ENCODE measurements at regions not wholly inside any gene's neighbourhood (a gene's known extent, or its start where the extent isn't known, plus 50 kb on each side); places are given as distances from the start of the nearest gene placed in this dataset.
A peak's percentile ranks its signal among the peaks of the same experiment; 100 is the strongest.

GRCh38 chr7:51869452-51869851 is 552.8 kb upstream of the COBL start:
- H3K4me1 ChIP-seq (replicated peaks in 1 of 4; ENCODE audit: control insufficient read depth in 3 of 4, insufficient read depth in 4 of 4, low read length in 3 of 4), result no peaks in the 10 kb centered on the region
- WGBS, 2 experiments (ENCODE audit: extremely low coverage in 1 of 2, insufficient coverage in 1 of 2, insufficient read length in 1 of 2, insufficient replicate concordance in 2 of 2, low coverage in 1 of 2, low lambda C conversion rate in 2 of 2, missing lambda C conversion rate in 1 of 2), result 93% methylated on average over 6 of the region's 6 CpGs; no CpG with 5 or more reads in 1 of the 2 experiments
- H2AFZ ChIP-seq (ENCODE audit: low read length), result no peak overlapping the region
- no peak overlapping the region for H3K9ac ChIP-seq (replicated peaks in 1 of 4; ENCODE audit: extremely low read depth in 1 of 4, low read depth in 3 of 4, low read length in 3 of 4)
- peak overlapping the region; percentile 37; the same call in 1 of the 2 replicates for H2BK15ac ChIP-seq (ENCODE audit: low read length)
- TF ChIP-seq CHD1 (IDR thresholded peaks at IDR 0.05; ENCODE audit: low read depth, low read length) (no peak), POU5F1 (IDR thresholded peaks at IDR 0.05; ENCODE audit: low read depth, low read length) (no peak), ATF3 (IDR thresholded peaks at IDR 0.05; ENCODE audit: insufficient read depth, low read depth, low read length) (no peak)
- no peak overlapping the region for H2AK5ac ChIP-seq (ENCODE audit: low read depth, low read length)
- H3K9me3 ChIP-seq (ENCODE audit: insufficient read depth in 2 of 2, low read depth in 1 of 2, low read length in 1 of 2), result no peaks in the 10 kb centered on the region
- ChIA-PET POLR2A (ENCODE audit: partially characterized antibody) (no interaction called here), CTCF (ENCODE audit: partially characterized antibody) (no interaction called here)
- H4K8ac ChIP-seq (ENCODE audit: extremely low read depth, insufficient read depth, low read length), result no peak overlapping the region; the same call in 1 of the 2 replicates
- no peaks in the 10 kb centered on the region for H3K79me2 ChIP-seq (ENCODE audit: control insufficient read depth in 1 of 2, insufficient read depth in 2 of 2, low read length in 2 of 2)
- H3K27me3 ChIP-seq (replicated peaks in 1 of 4; ENCODE audit: control insufficient read depth in 3 of 4, extremely low read depth in 1 of 4, insufficient read depth in 3 of 4, low read length in 3 of 4), result no peaks in the 10 kb centered on the region
- no peaks in the 10 kb centered on the region for H3K79me1 ChIP-seq (ENCODE audit: low read depth, low read length)
- H2BK5ac ChIP-seq (ENCODE audit: low read depth, low read length), result no peak overlapping the region
- no peaks in the 10 kb centered on the region for H4K20me1 ChIP-seq (replicated peaks in 1 of 2; ENCODE audit: control insufficient read depth in 1 of 2, insufficient read depth in 2 of 2, low read length in 2 of 2)
- no peak overlapping the region for H3K18ac ChIP-seq (ENCODE audit: extremely low read depth, low read length)
- FAIRE-seq (no peak), DNase-seq (ENCODE audit: low read depth in 1 of 2, low spot score in 2 of 2) (no peak)
- no peak overlapping the region for H3K56ac ChIP-seq (replicated peaks; ENCODE audit: insufficient read length, low read depth, low read length)
- H3K23ac ChIP-seq (ENCODE audit: insufficient read length), result no peak overlapping the region
- H4K5ac ChIP-seq (ENCODE audit: insufficient read length, low read depth, low read length), result no peak overlapping the region
- H2BK120ac ChIP-seq (replicated peaks; ENCODE audit: low read depth, low read length), result no peak overlapping the region
- no peak overlapping the region for H3K27ac ChIP-seq (ENCODE audit: low read depth, low read length)
- H2BK20ac ChIP-seq (ENCODE audit: low read length), result no peak overlapping the region
- H3K4me2 ChIP-seq (ENCODE audit: insufficient read depth in 1 of 2, low read depth in 2 of 2, low read length in 2 of 2), result no peak overlapping the region
- no peaks in the 10 kb centered on the region for H3K36me3 ChIP-seq (ENCODE audit: control insufficient read depth in 2 of 4, insufficient read depth in 4 of 4, low read length in 3 of 4)
- H2BK12ac ChIP-seq (ENCODE audit: low read depth, low read length), result no peak overlapping the region
- no peak overlapping the region for H3K4ac ChIP-seq (replicated peaks; ENCODE audit: insufficient read length, low read depth, low read length)
- H3K23me2 ChIP-seq (ENCODE audit: low read depth, low read length), result no peaks in the 10 kb centered on the region
- no peak overlapping the region for H4K91ac ChIP-seq (replicated peaks; ENCODE audit: insufficient read length, low read length)
- H3K4me3 ChIP-seq (ENCODE audit: extremely low read depth in 1 of 4, insufficient read depth in 2 of 4, low read depth in 3 of 4, low read length in 4 of 4), result no peak overlapping the region
- H3K14ac ChIP-seq (ENCODE audit: insufficient read length), result no peak overlapping the region

Data from H1 (cell line).